Pancreas (tissue), 10 donors: ENCODE measurements at regions not wholly inside any gene's neighbourhood (a gene's known extent, or its start where the extent isn't known, plus 50 kb on each side); places are given as distances from the start of the nearest gene placed in this dataset.
A peak's percentile ranks its signal among the peaks of the same experiment; 100 is the strongest.

Source experiments
- ATAC-seq, 4 donors: fragments of 200-7000 bp; cut with Tn5 transposase; one replicate each; pipeline versions ENCODE4 v1.8.0 to v1.9.1; 2020; ENCODE audit warnings: mild to moderate bottlenecking in 4 of 4, moderate library complexity in 4 of 4
- DNase-seq, 6 donors: peaks; one replicate each; pipeline ENCODE4 v3.0.0-alpha.2; 2020
- FAIRE-seq: peaks from 2 replicates; lab custom pipeline; 2012; peaks lifted over from hg19 to GRCh38; lab: Jason Lieb, UNC
- H3K27ac ChIP-seq, 4 donors: fragments of 200-600 bp; sonication (generic); 1 replicate in 3 of 4; 2 replicates in 1 of 4; pipeline versions ENCODE4 v1.5.0 to v1.8.0; 2020
- H3K27me3 ChIP-seq, 4 donors: fragments of 200-600 bp; one replicate each; pipeline ENCODE4 v1.8.0; 2021
- H3K36me3 ChIP-seq, 3 donors: fragments of 200-600 bp; sonication (generic) in 1 of 3; one replicate each; pipeline versions ENCODE4 v1.5.0 to v1.8.0; 2020 to 2021
- H3K4me1 ChIP-seq, 3 donors: fragments of 200-600 bp; one replicate each; pipeline ENCODE4 v1.8.0; 2021
- H3K4me3 ChIP-seq, 4 donors: fragments of 200-600 bp; sonication (generic) in 2 of 4; one replicate each; pipeline versions ENCODE4 v1.5.0 to v1.8.0; 2020 to 2021
- H3K9me3 ChIP-seq, 4 donors: fragments of 200-600 bp; one replicate each; pipeline ENCODE4 v1.8.0; 2021
- WGBS, 2 donors: extraction: QIAGEN DNeasy Blood & Tissue Kit; methylation state at CpG; one replicate each; pipeline ENCODE4 v1.1.7; 2013; 5-methylcytosine and 5-hydroxymethylcytosine counted together
- intact Hi-C, 3 donors: fragments of 100-400 bp; cut with DNase I; formaldehyde crosslinking; loops; one replicate each; pipeline versions ENCODE4 v1.11.1 to v1.14.2; 2022
- TF ChIP-seq, protein P1 (sequence below), 4 donors: fragments of 200-600 bp; sonication (generic) in 3 of 4; IDR thresholded peaks; one replicate each; pipeline versions ENCODE4 v1.5.0 to v1.8.0; 2021; ENCODE audit warnings: antibody characterized with exemption in 4 of 4
- donor health status: healthy with polysubstance abuse.
- donor health status: DM: no; HTN: no; CAD: no; lungs with moderate emphysema.
- donor health status: DM: no; HTN: no; CAD: no.
- donor health status: control.
- donor health status: control.
- donor health status: Bipolar disorder and iron deficiency.
- donor health status: DM: yes; HTN: yes; CAD: no.
- donor health status: DM: no; HTN: no; CAD: no.
- donor health status: DM: no; HTN: no; CAD: no.
- donor health status: DM: yes; HTN: yes; CAD: no.

DNA sequence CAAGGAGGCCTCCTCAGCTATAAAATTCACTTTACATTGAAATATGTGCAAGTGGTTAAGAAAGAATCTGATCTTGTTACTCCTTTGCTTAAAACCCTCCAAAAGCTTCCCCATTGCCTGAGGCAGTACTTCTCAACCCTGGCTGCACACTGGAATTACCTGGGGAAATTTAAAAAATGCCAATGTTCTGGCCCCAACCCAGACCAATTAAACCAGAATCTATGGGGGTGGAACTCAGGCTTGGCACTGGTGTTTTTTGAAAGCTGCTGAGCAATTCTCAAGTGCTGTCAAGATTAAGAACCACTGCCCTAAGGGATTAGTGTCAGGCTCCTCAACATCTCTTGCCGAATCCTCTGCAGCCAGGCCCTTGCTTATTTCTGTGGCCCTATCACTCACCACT lies 269.6 kb downstream of the ELAVL2 start:
- intact Hi-C loops, result no loop called here
- Histone ChIP-seq H3K36me3 (no peaks in the 10 kb centered on the region), H3K4me1 (no peaks in the 10 kb centered on the region), H3K27ac (no peak overlapping the region), H3K4me3 (no peak overlapping the region), H3K27me3 (no peaks in the 10 kb centered on the region), H3K9me3 (no peaks in the 10 kb centered on the region)
- 51 to 79% methylated on average over 1 of the region's 1 CpG for WGBS, 2 donors
- DNase-seq (no peak), FAIRE-seq (no peak), ATAC-seq (no peak)
- TF ChIP-seq, protein P1, sequence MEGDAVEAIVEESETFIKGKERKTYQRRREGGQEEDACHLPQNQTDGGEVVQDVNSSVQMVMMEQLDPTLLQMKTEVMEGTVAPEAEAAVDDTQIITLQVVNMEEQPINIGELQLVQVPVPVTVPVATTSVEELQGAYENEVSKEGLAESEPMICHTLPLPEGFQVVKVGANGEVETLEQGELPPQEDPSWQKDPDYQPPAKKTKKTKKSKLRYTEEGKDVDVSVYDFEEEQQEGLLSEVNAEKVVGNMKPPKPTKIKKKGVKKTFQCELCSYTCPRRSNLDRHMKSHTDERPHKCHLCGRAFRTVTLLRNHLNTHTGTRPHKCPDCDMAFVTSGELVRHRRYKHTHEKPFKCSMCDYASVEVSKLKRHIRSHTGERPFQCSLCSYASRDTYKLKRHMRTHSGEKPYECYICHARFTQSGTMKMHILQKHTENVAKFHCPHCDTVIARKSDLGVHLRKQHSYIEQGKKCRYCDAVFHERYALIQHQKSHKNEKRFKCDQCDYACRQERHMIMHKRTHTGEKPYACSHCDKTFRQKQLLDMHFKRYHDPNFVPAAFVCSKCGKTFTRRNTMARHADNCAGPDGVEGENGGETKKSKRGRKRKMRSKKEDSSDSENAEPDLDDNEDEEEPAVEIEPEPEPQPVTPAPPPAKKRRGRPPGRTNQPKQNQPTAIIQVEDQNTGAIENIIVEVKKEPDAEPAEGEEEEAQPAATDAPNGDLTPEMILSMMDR (IDR thresholded peaks at IDR 0.05), result no peak

DNA sequence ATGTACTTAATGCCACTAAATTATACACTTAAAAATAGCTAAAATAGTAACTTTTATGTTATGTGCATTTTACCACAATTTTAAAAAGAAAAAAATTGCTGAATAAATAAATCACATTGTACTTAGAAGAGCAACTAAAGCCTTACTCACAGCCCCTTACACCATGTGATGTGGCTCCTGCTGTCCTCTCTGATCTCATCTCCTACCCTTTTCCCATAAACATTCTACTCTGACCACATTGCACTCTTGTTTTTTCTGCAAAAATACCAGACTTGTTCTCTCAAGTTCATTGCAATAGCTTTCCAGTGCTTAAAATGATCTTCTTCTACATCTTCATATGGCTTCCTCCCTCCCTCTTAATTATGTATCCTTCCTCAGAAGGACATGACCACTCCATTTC lies 268.4 kb downstream of the ELAVL2 start:
- H3K4me1 ChIP-seq, result no peaks in the 10 kb centered on the region
- no peak overlapping the region for H3K27ac ChIP-seq
- H3K36me3 ChIP-seq, result no peaks in the 10 kb centered on the region
- no peak for FAIRE-seq
- H3K27me3 ChIP-seq, result no peaks in the 10 kb centered on the region
- DNase-seq, result no peak
- peak in 1 of 4 donors; percentile 47 for ATAC-seq
- no peak overlapping the region for H3K4me3 ChIP-seq
- TF ChIP-seq, protein P1 (IDR thresholded peaks at IDR 0.05), result no peak
- H3K9me3 ChIP-seq, result no peaks in the 10 kb centered on the region
- intact Hi-C loops, result no loop called here

DNA sequence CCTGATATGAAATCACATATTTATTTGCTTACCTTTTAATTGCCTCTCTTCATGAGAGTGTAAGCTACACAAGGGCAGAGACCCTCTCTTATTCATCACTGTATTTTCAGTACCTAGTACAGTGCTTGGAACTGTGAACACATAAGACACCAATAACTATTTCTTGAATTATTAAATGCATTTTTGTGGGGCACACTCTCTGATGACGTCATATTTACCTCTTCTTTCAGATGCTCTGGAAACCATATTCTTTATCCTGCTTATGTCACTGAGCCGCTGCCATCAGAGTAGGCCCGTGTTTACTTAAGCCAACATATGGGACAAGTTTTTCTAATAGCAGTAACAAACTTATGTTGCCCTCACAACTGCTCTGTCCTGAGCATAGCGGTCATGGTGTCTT lies 266.5 kb downstream of the ELAVL2 start:
- no peaks in the 10 kb centered on the region for H3K27me3 ChIP-seq
- DNase-seq (no peak), ATAC-seq (no peak), FAIRE-seq (no peak)
- TF ChIP-seq, protein P1 (IDR thresholded peaks at IDR 0.05), result no peak
- no peaks in the 10 kb centered on the region for H3K9me3 ChIP-seq
- H3K27ac ChIP-seq, result no peak overlapping the region
- H3K36me3 ChIP-seq, result no peaks in the 10 kb centered on the region
- WGBS, 2 donors, result 67 to 72% methylated on average over 4 of the region's 4 CpGs
- H3K4me1 ChIP-seq, result no peaks in the 10 kb centered on the region
- intact Hi-C loops, result no loop called here
- no peak overlapping the region for H3K4me3 ChIP-seq

DNA sequence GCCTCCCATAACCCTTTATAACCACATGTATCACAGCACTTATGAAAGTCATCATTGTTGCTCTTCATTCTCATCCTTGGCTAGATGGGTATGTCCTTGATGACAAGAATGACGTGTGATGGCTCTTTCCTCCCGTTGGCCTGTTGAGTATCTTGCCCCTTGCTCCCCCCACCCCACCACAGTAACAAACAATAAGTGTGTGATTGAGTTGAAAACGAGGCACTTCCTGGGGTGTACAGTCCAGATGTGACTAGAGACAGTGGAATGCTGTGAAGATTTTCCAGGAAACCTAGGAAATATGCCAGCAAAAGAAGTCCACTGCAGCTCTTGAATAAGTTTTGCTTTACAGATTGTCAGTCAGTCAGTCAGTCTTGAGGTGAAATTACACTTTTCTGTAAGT lies 262.5 kb downstream of the ELAVL2 start:
- no peak for FAIRE-seq
- 33 to 38% methylated on average over 3 of the region's 3 CpGs for WGBS, 2 donors
- peak in 1 of 4 donors; percentile 16 for ATAC-seq
- H3K27ac ChIP-seq, result no peak overlapping the region
- no peaks in the 10 kb centered on the region for H3K4me1 ChIP-seq
- no peak for DNase-seq
- no peaks in the 10 kb centered on the region for H3K9me3 ChIP-seq
- no peaks in the 10 kb centered on the region for H3K36me3 ChIP-seq
- H3K27me3 ChIP-seq, result no peaks in the 10 kb centered on the region
- no peak overlapping the region for H3K4me3 ChIP-seq
- TF ChIP-seq, protein P1 (IDR thresholded peaks at IDR 0.05), result no peak
- intact Hi-C loops, result no loop called here

DNA sequence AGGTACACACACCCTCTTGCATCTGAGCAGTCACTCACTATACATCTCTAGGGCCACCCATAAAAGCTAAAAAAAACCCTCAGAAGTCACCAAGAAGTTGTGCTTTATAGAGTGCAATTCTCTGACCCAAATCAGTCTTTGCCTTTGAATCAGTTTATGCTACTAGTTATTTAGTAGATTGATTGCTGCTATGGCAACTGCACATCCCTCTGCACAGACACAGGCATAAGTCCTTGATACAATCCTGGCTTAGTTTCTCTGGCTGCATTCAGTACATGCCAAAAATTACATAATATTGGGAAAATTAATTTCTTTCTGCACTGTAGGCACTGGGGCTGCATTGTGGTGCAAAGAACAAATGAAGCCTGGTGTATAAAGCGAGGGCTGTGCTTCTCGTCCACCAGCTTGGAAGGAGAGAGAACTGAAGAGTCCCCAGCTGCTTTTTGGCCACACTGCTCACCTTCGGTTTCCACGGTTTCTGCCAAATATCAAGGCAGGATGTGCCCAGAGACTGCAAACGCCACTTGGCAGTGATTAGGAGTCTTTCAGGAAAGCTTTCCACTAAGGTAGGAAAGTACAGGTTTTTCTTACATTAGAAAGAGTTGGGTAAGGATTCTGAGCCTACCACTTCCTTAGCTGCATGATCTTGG lies 258.4 kb downstream of the ELAVL2 start:
- WGBS, 2 donors, result 43 to 54% methylated on average over 5 of the region's 5 CpGs

More for the DNA sequence above, 258.4 kb downstream of the ELAVL2 start:
- Histone ChIP-seq H3K9me3 (no peaks in the 10 kb centered on the region), H3K4me3 (no peak overlapping the region), H3K36me3 (no peaks in the 10 kb centered on the region), H3K27ac (no peak overlapping the region), H3K27me3 (no peaks in the 10 kb centered on the region), H3K4me1 (no peaks in the 10 kb centered on the region)
- intact Hi-C loops, result no loop called here
- FAIRE-seq (no peak), ATAC-seq (no peak), DNase-seq (no peak)
- TF ChIP-seq, protein P1 (IDR thresholded peaks at IDR 0.05), result no peak
